ENCODE measurements at regions not wholly inside any gene's neighbourhood (a gene's known extent, or its start where the extent isn't known, plus 50 kb on each side); places are given as distances from the start of the nearest gene placed in this dataset.
"Not testable (repeated sequence)": the region's sequence is repeated elsewhere in the genome, so short reads cannot be mapped to it uniquely, and the experiment has no call there.

- H3K27ac ChIP-seq (ENCODE audit: insufficient read depth, low read depth, low read length, poor library complexity, severe bottlenecking): no peak overlapping the region
- no peaks in the 10 kb centered on the region for H3K9me3 ChIP-seq (ENCODE audit: control insufficient read depth, low read length)
- H3K27me3 ChIP-seq (ENCODE audit: control insufficient read depth, insufficient read depth, low read length, poor library complexity, severe bottlenecking): no peaks in the 10 kb centered on the region
- no peaks in the 10 kb centered on the region for H3K4me1 ChIP-seq (ENCODE audit: control insufficient read depth, insufficient read depth, low read length)
- H3K36me3 ChIP-seq (ENCODE audit: control insufficient read depth, insufficient read depth, low read length): no peaks in the 10 kb centered on the region
- H3K4me3 ChIP-seq (ENCODE audit: insufficient read depth, low read depth, low read length): no peak overlapping the region
These were observed 777.0 kb downstream of the PLA2G4A start for GRCh38 chr1:187605736-187606135.

DNA sequence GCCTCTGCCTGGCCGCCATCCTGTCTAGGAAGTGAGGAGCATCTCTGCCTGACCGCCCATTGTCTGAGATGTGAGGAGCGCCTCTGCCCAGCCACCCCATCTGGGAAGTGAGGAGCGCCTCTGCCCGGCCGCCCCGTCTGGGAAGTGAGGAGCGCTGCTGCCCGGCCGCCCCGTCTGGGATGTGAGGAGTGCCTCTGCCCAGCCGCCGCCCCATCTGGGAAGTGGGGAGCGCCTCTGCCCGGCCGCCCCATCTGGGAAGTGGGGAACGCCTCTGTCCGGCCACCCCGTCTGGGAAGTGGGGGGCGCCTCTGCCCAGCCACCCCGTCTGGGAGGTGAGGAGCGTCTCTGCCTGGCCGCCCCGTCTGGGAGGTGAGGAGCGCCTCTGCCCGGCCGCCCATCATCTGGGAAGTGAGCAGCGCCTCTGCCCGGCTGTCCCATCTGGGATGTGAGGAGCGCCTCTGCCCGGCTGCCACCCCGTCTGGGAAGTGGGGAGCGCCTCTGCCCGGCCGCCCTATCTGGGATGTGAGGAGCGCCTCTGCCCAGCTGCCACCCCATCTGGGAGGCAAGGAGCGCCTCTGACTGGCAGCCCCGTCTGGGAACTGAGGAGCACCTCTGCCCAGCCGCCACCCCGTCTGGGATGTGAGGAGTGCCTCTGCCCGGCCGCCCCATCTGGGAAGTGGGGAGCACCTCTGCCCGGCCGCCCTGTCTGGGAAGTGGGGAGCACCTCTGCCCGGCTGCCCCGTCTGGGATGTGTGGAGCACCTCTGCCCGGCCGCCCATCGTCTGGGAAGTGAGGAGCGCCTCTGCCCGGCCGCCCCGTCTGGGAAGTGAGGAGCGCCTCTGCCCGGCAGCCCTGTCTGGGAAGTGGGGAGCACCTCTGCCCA is 787.3 kb downstream of the PLA2G4A start:
- H3K27me3 ChIP-seq (ENCODE audit: control insufficient read depth, insufficient read depth, low read length, poor library complexity, severe bottlenecking); H3K36me3 ChIP-seq (ENCODE audit: control insufficient read depth, insufficient read depth, low read length); H3K9me3 ChIP-seq (ENCODE audit: control insufficient read depth, low read length); H3K4me3 ChIP-seq (ENCODE audit: insufficient read depth, low read depth, low read length); H3K4me1 ChIP-seq (ENCODE audit: control insufficient read depth, insufficient read depth, low read length); H3K27ac ChIP-seq (ENCODE audit: insufficient read depth, low read depth, low read length, poor library complexity, severe bottlenecking): not testable (repeated sequence)
- 94 to 95% methylated on average over 55 of the region's 55 CpGs for WGBS, 2 experiments

- 86 to 89% methylated on average over 21 of the region's 21 CpGs for WGBS, 2 experiments
- not testable (repeated sequence) for H3K4me3 ChIP-seq (ENCODE audit: insufficient read depth, low read depth, low read length); H3K36me3 ChIP-seq (ENCODE audit: control insufficient read depth, insufficient read depth, low read length)
These were observed 788.1 kb downstream of the PLA2G4A start for GRCh38 chr1:187616830-187617229.

GRCh38 chr1:187617776-187618175 is 789.0 kb downstream of the PLA2G4A start:
- no peaks in the 10 kb centered on the region for H3K9me3 ChIP-seq (ENCODE audit: control insufficient read depth, low read length)
- H3K27me3 ChIP-seq (ENCODE audit: control insufficient read depth, insufficient read depth, low read length, poor library complexity, severe bottlenecking): no peaks in the 10 kb centered on the region
- H3K4me1 ChIP-seq (ENCODE audit: control insufficient read depth, insufficient read depth, low read length): no peaks in the 10 kb centered on the region
- 95 to 96% methylated on average over 3 of the region's 3 CpGs for WGBS, 2 experiments
- H3K4me3 ChIP-seq (ENCODE audit: insufficient read depth, low read depth, low read length): no peak overlapping the region
- no peaks in the 10 kb centered on the region for H3K36me3 ChIP-seq (ENCODE audit: control insufficient read depth, insufficient read depth, low read length)
- no peak overlapping the region for H3K27ac ChIP-seq (ENCODE audit: insufficient read depth, low read depth, low read length, poor library complexity, severe bottlenecking)

More at GRCh38 chr1:187616830-187617229, 788.1 kb downstream of the PLA2G4A start:
- not testable (repeated sequence) for H3K4me1 ChIP-seq (ENCODE audit: control insufficient read depth, insufficient read depth, low read length); H3K27ac ChIP-seq (ENCODE audit: insufficient read depth, low read depth, low read length, poor library complexity, severe bottlenecking); H3K27me3 ChIP-seq (ENCODE audit: control insufficient read depth, insufficient read depth, low read length, poor library complexity, severe bottlenecking); H3K9me3 ChIP-seq (ENCODE audit: control insufficient read depth, low read length)

GRCh38 chr1:187619175-187619574 is 790.4 kb downstream of the PLA2G4A start:
- Histone ChIP-seq H3K9me3 (ENCODE audit: control insufficient read depth, low read length) (no peaks in the 10 kb centered on the region), H3K4me3 (ENCODE audit: insufficient read depth, low read depth, low read length) (no peak overlapping the region), H3K27ac (ENCODE audit: insufficient read depth, low read depth, low read length, poor library complexity, severe bottlenecking) (no peak overlapping the region), H3K27me3 (ENCODE audit: control insufficient read depth, insufficient read depth, low read length, poor library complexity, severe bottlenecking) (no peaks in the 10 kb centered on the region), H3K36me3 (ENCODE audit: control insufficient read depth, insufficient read depth, low read length) (no peaks in the 10 kb centered on the region), H3K4me1 (ENCODE audit: control insufficient read depth, insufficient read depth, low read length) (no peaks in the 10 kb centered on the region)

GRCh38 chr1:187621951-187622350 is 793.2 kb downstream of the PLA2G4A start:
- WGBS, 2 experiments: 95% methylated on average over 3 of the region's 3 CpGs
- Histone ChIP-seq H3K36me3 (ENCODE audit: control insufficient read depth, insufficient read depth, low read length) (no peaks in the 10 kb centered on the region), H3K27ac (ENCODE audit: insufficient read depth, low read depth, low read length, poor library complexity, severe bottlenecking) (no peak overlapping the region), H3K27me3 (ENCODE audit: control insufficient read depth, insufficient read depth, low read length, poor library complexity, severe bottlenecking) (no peaks in the 10 kb centered on the region), H3K4me1 (ENCODE audit: control insufficient read depth, insufficient read depth, low read length) (no peaks in the 10 kb centered on the region), H3K4me3 (ENCODE audit: insufficient read depth, low read depth, low read length) (no peak overlapping the region), H3K9me3 (ENCODE audit: control insufficient read depth, low read length) (no peaks in the 10 kb centered on the region)

- no peak overlapping the region for H3K27ac ChIP-seq (ENCODE audit: insufficient read depth, low read depth, low read length, poor library complexity, severe bottlenecking)
- 80% methylated on average over 1 of the region's 1 CpG; no CpG with 5 or more reads in 1 of the 2 experiments for WGBS, 2 experiments
- H3K4me3 ChIP-seq (ENCODE audit: insufficient read depth, low read depth, low read length): no peak overlapping the region
- H3K4me1 ChIP-seq (ENCODE audit: control insufficient read depth, insufficient read depth, low read length): no peaks in the 10 kb centered on the region
- no peaks in the 10 kb centered on the region for H3K27me3 ChIP-seq (ENCODE audit: control insufficient read depth, insufficient read depth, low read length, poor library complexity, severe bottlenecking)
- no peaks in the 10 kb centered on the region for H3K36me3 ChIP-seq (ENCODE audit: control insufficient read depth, insufficient read depth, low read length)
- H3K9me3 ChIP-seq (ENCODE audit: control insufficient read depth, low read length): no peaks in the 10 kb centered on the region
These were observed 793.8 kb downstream of the PLA2G4A start for GRCh38 chr1:187622545-187622944.

DNA sequence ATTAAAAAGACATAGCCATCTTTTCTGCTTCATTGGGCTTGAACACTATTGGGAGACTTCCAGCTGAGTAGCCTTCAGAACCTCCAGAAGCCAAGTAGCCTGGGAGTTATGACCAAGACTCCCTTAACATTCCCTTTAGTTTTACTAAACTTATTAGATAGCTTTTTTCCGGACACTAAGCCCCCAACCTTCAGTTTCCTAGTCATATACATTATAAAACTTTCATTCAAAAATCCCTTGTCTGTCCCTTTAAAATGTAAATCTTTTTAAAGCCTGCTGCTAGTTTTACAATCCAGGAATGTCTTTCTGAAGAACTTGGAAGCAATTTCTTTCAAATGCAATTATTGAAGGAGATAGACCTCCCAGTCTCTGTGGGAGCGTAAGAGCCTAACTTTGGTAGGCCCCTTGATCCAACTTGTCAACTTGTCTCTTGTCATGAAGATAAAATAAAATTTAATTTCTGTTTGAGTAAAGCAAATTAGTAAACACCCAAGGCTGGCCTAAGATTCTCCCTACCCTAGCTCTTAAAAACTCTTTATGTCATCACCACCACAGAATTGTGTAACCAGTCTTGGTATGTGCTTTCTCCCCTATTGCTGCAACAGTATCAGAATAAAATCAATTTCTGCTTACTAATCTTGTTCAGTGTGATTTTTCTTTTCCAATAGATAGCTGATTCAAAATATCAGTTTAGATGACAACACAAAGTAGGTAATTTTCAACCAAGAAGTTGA is 796.2 kb downstream of the PLA2G4A start:
- no peaks in the 10 kb centered on the region for H3K27me3 ChIP-seq (ENCODE audit: control insufficient read depth, insufficient read depth, low read length, poor library complexity, severe bottlenecking)
- H3K4me3 ChIP-seq (ENCODE audit: insufficient read depth, low read depth, low read length): no peak overlapping the region
- H3K9me3 ChIP-seq (ENCODE audit: control insufficient read depth, low read length): no peaks in the 10 kb centered on the region
- no peak overlapping the region for H3K27ac ChIP-seq (ENCODE audit: insufficient read depth, low read depth, low read length, poor library complexity, severe bottlenecking)
- H3K4me1 ChIP-seq (ENCODE audit: control insufficient read depth, insufficient read depth, low read length): no peaks in the 10 kb centered on the region
- H3K36me3 ChIP-seq (ENCODE audit: control insufficient read depth, insufficient read depth, low read length): no peaks in the 10 kb centered on the region
- 27 to 37% methylated on average over 2 of the region's 2 CpGs for WGBS, 2 experiments

DNA sequence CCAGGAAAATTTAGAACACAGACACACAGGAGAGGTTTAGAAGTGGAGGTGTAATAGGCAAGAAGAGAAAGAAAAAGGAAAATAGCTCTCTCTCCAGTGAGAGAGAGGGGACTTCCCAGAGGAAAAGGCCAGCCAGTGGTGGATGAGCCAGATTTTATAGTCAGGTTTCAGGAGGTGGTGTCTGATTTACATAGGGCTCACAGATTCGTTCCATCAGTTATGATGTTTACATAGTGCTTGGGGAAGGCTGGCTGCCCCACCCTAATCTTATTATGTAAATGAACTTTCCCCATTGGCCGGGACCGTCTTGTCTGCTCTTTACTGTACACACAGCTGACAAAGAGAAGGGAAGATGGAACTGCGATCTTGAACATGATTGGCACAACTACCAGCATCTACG is 797.3 kb downstream of the PLA2G4A start:
- Histone ChIP-seq H3K36me3 (ENCODE audit: control insufficient read depth, insufficient read depth, low read length) (no peaks in the 10 kb centered on the region), H3K27ac (ENCODE audit: insufficient read depth, low read depth, low read length, poor library complexity, severe bottlenecking) (no peak overlapping the region), H3K4me1 (ENCODE audit: control insufficient read depth, insufficient read depth, low read length) (no peaks in the 10 kb centered on the region), H3K27me3 (ENCODE audit: control insufficient read depth, insufficient read depth, low read length, poor library complexity, severe bottlenecking) (no peaks in the 10 kb centered on the region), H3K4me3 (ENCODE audit: insufficient read depth, low read depth, low read length) (no peak overlapping the region), H3K9me3 (ENCODE audit: control insufficient read depth, low read length) (no peaks in the 10 kb centered on the region)
- 58 to 73% methylated on average over 4 to 5 of the region's 5 CpGs for WGBS, 2 experiments

GRCh38 chr1:187627516-187627915 is 798.8 kb downstream of the PLA2G4A start:
- Histone ChIP-seq H3K27ac (ENCODE audit: insufficient read depth, low read depth, low read length, poor library complexity, severe bottlenecking) (no peak overlapping the region), H3K36me3 (ENCODE audit: control insufficient read depth, insufficient read depth, low read length) (no peaks in the 10 kb centered on the region), H3K27me3 (ENCODE audit: control insufficient read depth, insufficient read depth, low read length, poor library complexity, severe bottlenecking) (no peaks in the 10 kb centered on the region), H3K9me3 (ENCODE audit: control insufficient read depth, low read length) (no peaks in the 10 kb centered on the region), H3K4me1 (ENCODE audit: control insufficient read depth, insufficient read depth, low read length) (no peaks in the 10 kb centered on the region), H3K4me3 (ENCODE audit: insufficient read depth, low read depth, low read length) (no peak overlapping the region)
- WGBS, 2 experiments: 89 to 93% methylated on average over 2 of the region's 2 CpGs
